HG03039 (cell line): ENCODE measurements at regions not wholly inside any gene's neighbourhood (a gene's known extent, or its start where the extent isn't known, plus 50 kb on each side); places are given as distances from the start of the nearest gene placed in this dataset.
"Not testable (repeated sequence)": the region's sequence is repeated elsewhere in the genome, so short reads cannot be mapped to it uniquely, and the experiment has no call there.

ENCODE experiments used
- ATAC-seq: cut with Tn5 transposase; IDR thresholded peaks from one replicate; pipeline ENCODE4 v1.9.1; 2021; ENCODE audit warnings: mild to moderate bottlenecking, moderate library complexity; ENCODE audit not compliant: unreplicated experiment

DNA sequence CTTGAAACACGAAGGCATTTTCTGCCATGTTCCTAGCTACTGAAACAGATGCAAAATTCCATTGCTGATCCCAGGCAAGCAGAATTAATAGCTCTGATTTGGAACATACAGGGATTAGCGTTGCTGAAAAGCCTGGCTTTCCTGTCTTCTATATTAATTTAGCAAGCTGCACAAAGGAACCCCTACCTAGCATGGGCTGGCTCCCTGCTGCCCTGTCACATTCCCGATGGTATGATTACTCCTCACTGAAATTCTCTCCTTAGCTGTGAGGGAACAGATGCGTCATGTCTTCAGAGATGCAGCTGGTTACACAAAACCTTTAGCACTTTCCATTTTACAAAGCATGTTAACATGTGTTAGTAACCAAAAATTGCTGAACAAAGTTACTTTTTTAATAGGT lies 878.9 kb downstream of the TYW1 start:
- no peak for ATAC-seq

- ATAC-seq = no peak
Measured at GRCh38 chr7:67878808-67879207, 882.2 kb downstream of the TYW1 start.

DNA sequence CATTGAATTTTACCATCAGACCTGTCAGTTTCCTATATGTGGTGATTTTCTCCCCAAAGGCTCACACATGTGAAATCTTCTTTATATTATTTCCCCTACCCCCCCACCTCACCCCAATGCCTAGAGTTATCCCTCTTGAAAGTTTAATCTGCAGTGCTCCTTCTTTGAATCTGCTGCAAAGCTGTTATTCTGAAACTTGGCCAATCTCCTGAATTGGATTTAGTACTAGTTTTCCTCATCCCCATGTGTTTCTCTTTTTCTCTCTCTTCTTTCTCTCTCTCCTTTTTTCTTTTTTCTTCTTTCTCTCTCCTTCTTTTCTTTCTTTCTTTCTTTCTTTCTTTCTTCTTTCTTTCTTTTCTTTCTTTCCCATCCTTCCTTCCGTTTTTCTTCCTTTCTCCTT lies 886.2 kb downstream of the TYW1 start:
- no peak for ATAC-seq

DNA sequence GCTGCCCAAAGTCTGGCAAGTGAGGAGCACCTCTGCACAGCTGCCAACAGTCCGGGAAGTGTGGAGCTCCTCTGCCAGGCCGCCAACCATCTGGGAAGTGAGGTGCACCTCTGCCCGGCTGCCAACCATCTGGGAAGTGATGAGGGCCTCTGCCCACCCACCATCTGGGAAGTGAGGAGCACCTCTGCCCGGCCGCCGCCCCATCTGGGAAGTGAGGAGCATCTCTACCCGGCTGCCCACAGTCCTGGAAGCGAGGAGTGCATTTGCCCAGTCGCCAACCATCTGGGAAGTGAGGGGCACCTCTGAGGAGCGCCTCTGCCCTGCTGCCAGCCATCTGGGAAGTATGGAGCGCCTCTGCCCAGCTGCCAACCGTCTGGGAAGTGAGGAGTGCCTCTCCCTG lies 893.7 kb downstream of the TYW1 start:
- ATAC-seq = no peak

GRCh38 chr7:67894746-67895145 lies 898.1 kb downstream of the TYW1 start:
- no peak for ATAC-seq

DNA sequence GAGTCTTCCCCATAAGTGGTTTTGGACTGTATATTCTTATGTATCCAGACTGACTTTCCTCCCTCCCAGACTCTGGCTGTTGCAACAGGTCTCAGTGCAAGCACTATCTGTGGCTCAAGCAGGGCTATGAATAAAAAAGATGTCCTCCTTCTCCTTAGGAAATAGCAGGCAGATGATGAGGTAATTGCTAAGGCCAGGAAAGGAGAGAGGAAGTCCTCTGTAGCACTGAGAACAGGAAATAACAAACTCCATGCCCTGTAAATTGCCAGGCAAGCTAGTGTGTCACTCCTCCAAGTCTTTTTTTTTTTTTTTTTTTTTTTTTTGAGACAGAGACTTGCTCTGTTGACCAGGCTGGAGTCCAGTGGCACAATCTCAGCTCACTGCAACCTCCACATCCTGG lies 900.1 kb downstream of the TYW1 start:
- ATAC-seq = no peak

GRCh38 chr7:67900456-67900855 lies 903.8 kb downstream of the TYW1 start:
- no peak for ATAC-seq

DNA sequence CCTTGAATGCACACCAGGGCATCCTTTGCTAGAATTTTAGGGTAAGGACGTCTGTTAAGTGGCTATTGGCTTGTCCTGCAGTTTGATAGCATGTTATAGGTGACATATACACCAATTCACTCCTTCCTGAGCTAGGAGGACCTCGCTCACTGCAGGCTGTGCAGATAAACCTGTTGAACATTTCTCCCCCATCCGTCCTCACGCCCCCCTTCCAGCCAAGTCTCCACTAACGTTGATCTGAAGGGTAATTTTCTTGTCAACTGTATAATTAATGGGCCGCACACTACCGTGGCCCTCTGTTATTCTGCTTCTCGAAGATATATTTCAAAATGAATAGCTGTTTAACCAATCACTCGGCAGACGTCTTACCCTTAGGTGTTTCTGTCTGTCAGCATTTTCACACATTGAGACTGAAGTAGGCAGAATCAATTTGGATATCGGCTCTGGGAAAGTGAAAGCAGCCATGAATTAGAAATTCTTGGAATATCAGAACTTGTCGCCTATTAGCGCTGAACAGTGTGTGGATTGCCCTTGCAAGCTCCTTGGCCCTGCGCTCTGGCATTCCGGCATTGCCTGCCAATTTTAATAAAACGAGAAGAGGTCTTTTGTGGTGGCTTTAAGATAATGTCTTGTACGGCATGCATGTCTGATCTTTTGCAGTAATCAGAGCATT lies 905.3 kb downstream of the TYW1 start:
- no peak for ATAC-seq

DNA sequence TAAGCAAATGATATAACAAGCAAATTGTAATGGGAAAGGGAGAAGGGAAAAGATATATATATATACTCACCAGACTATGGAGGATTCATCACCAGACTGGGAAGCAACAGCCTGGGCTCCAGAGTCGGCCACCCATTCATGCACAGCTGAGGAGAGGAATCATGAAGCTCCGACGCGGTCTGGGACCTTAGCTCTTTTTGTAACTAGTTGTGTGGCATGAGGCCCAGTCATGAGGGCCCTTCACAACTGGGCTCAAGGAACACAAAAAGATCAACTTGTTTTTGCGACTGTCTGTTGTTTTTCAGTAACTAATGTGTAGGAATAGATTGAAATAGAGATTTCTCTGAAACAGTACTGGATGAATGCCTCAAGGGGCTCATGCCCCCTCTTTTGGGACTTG lies 911.2 kb downstream of the TYW1 start:
- ATAC-seq = no peak

DNA sequence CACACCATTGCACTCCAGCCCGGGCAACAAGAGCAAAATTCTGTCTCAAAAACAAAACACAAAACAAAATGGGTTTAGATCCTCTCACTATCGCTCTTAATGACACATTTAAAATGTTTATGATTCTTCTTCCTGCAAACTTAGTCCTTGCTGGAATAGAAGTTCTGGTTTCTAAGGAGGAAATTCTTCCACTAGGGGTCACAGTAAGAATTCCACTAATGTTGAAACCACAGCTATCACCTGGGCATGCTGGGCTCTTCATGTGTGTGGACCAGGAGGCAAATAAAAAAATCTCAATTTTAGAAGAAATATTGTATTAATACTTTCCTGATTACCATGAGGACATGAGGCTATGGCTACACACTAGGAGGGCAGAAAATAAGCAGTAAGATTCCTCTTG lies 915.8 kb downstream of the TYW1 start:
- ATAC-seq = no peak

GRCh38 chr7:67913604-67914003 lies 917.0 kb downstream of the TYW1 start:
- ATAC-seq = no peak

- ATAC-seq = not testable (repeated sequence)
Measured at GRCh38 chr7:67916111-67916510, 919.5 kb downstream of the TYW1 start.

DNA sequence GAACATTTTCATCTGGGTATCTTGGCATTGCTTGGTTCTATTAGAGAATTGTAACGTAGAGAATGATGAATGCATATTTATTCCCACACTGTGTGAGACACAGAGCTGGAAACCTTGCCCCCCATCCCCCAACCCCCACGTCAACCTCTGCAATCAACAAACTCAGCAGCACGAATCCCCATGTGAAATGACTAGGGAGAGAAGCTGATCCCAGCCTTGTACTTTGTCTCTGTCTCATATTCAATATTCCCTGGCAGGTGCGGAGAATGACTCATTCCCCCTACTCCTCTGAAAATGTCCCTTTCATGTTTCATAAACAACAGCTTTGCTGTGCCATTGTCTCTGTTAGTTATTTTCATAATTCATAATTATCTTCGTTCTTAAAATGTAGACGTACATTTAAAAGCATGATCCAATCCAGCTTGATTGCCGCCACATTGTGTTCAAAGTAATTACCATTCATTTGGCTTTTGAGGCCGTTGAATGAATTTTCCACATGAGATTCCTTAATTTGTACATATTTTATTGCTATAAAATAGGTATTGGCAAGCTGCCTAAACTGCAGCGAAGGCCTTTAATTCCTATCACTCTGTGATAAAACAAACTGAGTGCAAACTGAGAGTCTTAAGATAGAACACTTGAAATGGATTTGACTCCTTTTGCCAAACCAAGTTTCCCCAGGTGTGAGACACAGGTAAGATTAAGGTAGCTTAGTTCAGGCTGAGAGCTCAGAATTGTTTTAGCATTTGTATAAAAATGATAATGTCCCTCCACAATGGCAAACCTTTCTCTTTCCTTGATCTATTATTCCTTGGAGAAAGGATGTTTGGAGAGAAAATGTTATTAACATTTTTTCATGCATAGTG lies 920.2 kb downstream of the TYW1 start:
- no peak for ATAC-seq

DNA sequence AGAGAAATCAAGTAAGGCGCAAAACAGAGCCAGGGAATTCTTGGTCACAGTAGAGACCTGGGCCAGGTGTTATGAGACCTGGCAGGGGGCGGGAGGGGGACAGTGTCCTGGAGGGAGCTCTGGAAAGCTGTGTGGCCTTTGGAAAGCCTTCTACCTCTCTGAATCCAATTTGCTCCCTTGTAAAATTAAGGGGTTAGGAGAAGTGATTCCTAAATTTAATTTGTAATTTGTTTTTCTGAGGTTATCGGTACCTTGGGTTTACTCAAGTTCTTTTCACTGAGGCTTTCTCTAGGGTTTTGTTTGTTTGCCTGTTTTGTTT lies 920.8 kb downstream of the TYW1 start:
- no peak for ATAC-seq

DNA sequence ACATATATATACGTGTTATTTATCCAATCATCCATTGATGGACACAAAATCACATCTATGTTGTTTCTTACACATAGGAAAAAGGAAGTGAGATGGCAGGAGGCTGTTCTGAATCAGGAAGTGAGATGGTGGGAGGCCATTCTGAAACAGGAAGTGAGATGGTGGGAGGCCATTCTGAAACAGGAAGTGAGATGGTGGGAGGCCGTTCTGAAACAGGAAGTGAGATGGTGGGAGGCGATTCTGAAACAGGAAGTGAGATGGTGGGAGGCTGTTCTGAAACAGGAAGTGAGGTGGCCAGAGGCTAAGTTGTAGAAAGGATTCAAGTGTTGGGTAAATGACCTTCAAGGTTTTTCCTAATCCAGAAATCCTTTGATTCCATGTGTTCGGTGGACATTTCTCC lies 921.5 kb downstream of the TYW1 start:
- no peak for ATAC-seq

DNA sequence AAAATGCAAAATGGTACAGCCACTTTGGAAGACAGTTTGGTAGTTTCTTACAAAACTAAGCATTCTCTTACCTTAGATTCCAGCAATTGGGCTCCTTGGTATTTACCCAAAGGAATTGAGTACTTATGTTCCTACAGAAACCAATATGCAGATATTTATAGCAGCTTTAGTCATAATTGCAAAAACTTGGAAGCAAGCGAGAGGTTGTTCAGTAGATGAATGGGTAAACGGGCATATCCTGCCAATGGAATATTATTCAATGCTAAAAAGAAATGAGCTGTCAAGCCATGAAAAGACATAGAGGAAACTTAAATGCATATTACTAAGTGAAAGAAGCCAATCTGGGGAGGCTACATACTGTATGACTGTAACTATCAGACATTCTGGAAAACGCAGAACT lies 926.7 kb downstream of the TYW1 start:
- no peak for ATAC-seq

DNA sequence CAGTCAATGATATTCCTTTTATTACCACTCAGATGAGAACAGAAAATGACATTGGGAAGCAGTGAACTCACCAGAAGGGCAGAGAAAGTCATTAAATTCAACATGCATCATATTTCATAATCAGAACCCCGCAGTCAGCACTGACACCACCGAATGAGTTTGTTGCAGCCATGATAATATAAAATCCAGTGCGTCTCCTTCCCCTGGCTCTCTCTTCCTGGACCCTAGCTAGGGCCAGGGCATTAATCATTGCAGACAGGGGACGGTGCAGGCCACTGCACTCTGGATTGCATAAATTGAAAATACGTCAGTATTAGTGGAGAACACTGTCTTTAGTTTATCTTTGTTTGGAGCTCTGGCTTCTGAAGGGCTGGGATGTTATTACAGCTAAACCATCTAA lies 931.5 kb downstream of the TYW1 start:
- ATAC-seq = no peak

DNA sequence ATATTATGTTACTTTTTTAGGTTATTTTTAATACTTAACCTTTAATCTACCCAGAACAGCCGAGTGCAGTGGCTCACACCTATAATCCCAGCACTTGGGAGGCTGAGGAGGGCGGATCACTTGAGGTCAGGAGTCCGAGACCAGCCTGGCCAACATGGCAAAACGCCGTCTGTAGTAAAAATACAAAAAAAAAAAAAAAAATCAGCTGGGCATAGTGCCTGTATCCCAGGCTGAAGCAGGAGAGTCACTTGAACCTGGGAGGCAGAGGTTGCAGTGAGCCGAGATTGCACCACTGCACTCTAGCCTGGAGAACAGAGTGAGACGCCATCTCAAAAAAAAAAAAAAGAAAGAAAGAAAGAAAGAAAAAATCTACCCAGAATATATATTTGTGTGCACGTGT lies 939.8 kb downstream of the TYW1 start:
- not testable (repeated sequence) for ATAC-seq

DNA sequence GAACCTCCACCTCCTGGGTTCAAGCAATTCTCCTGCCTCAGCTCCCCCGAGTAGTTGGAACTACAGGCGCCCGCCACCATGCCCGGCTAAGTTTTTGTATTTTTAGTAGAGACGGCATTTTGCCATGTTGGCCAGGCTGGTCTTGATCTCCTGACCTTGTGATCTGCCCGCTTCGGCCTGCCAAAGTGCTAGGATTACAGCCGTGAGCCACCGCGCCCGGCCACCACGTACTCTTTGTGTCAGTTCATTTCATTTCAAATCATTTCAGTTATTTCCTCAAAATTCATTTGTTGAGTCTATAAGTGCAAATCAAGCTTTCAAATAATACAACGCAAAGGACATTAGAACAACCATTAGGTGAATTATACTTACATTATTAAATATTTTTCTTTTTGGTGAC lies 943.8 kb downstream of the TYW1 start:
- no peak for ATAC-seq

GRCh38 chr7:67947191-67947590 lies 950.6 kb downstream of the TYW1 start:
- ATAC-seq = no peak

- ATAC-seq = no peak
Measured at GRCh38 chr7:67947646-67948045, 951.0 kb downstream of the TYW1 start.

DNA sequence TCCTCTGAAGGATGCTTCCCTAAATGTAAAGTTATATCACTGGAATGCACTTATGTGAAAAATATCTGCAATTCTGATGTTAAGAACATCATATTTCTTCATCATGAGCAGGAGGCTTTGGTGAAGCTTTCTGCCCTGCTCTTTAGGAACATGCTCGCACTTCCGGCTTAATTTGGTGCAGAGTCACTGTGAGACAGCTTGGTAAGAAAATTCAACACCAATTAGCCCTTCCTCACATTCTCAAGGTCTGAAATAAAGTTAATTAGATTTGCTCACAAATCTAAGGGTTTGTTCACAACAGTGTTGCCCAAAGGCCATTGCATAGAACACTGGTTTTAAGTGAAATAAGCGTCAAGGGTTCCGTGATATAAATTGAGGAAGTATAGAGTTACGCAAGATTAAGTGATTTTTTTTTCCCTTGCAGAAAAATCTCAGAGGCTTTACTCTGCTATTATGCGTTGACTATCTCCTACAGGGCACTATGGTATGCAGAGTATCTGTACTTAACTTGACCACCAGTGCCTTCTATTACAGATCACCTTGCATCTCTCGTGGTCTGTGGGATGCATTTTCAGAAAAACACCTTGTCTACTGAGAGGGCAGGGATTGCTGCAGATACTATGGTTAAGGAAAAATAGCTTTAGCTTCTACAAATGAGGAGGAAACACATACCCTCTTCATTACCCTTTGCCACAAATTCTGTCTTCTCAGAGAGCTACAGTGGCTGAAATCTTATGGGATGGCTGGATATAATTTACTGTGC lies 953.9 kb downstream of the TYW1 start:
- no peak for ATAC-seq
